Heart left ventricle (tissue), 16 donors: ENCODE measurements at regions not wholly inside any gene's neighbourhood (a gene's known extent, or its start where the extent isn't known, plus 50 kb on each side); places are given as distances from the start of the nearest gene placed in this dataset.
A peak's percentile ranks its signal among the peaks of the same experiment; 100 is the strongest.

Experiments
- ATAC-seq, 4 donors: fragments of 200-7000 bp; cut with Tn5 transposase; one replicate each; pipeline ENCODE4 v1.9.1; 2020 to 2022; ENCODE audit warnings: moderate library complexity in 4 of 4, mild to moderate bottlenecking in 3 of 4, moderate number of reproducible peaks in 1 of 4
- DNase-seq, 5 donors: peaks; one replicate each; pipeline ENCODE4 v3.0.0-alpha.2; 2020
- H3K27ac ChIP-seq, 12 donors: fragments of 200-600 bp; sonication (generic) in 4 of 12; one replicate each; pipeline versions ENCODE4 v1.5.0 to v1.8.0; 2016 to 2022; ENCODE audit warnings: mild to moderate bottlenecking in 2 of 12
- H3K27me3 ChIP-seq, 9 donors: fragments of 200-600 bp; sonication (generic) in 2 of 9; one replicate each; pipeline versions ENCODE4 v1.5.1 to v1.8.0; 2016 to 2022; ENCODE audit warnings: mild to moderate bottlenecking in 3 of 9
- H3K36me3 ChIP-seq, 9 donors: fragments of 200-600 bp; sonication (generic) in 2 of 9; one replicate each; pipeline versions ENCODE4 v1.5.0 to v1.8.0; 2018 to 2022; ENCODE audit warnings: mild to moderate bottlenecking in 2 of 9
- H3K4me1 ChIP-seq, 12 donors: fragments of 200-600 bp; sonication (generic) in 4 of 12; one replicate each; pipeline versions ENCODE4 v1.5.0 to v1.8.0; 2016 to 2022; ENCODE audit warnings: mild to moderate bottlenecking in 3 of 12
- H3K4me3 ChIP-seq, 12 donors: fragments of 200-600 bp; sonication (generic) in 4 of 12; one replicate each; pipeline versions ENCODE4 v1.5.0 to v1.8.0; 2017 to 2022; ENCODE audit warnings: mild to moderate bottlenecking in 9 of 12, moderate library complexity in 4 of 12
- H3K9me3 ChIP-seq, 12 donors: fragments of 200-600 bp; sonication (generic) in 4 of 12; one replicate each; pipeline versions ENCODE4 v1.5.0 to v1.8.0; 2016 to 2022; ENCODE audit warnings: mild to moderate bottlenecking in 1 of 12
- CTCF ChIP-seq, 12 donors: fragments of 200-600 bp; sonication (generic) in 4 of 12; IDR thresholded peaks; one replicate each; pipeline versions ENCODE4 v1.5.0 to v1.8.0; 2018 to 2022; ENCODE audit warnings: antibody characterized with exemption in 12 of 12, mild to moderate bottlenecking in 5 of 12
- POLR2A ChIP-seq, 2 donors: fragments of 450-650 bp; IDR thresholded peaks; one replicate each; pipeline ENCODE4 v1.6.1; 2017; ENCODE audit warnings: antibody characterized with exemption in 2 of 2, mild to moderate bottlenecking in 2 of 2, moderate library complexity in 2 of 2
- WGBS, 4 donors: extraction: QIAGEN DNeasy Blood & Tissue Kit in 2 of 4; methylation state at CpG; one replicate each; pipeline versions ENCODE4 v1.1.5 to v1.1.7; 2013 to 2018; 5-methylcytosine and 5-hydroxymethylcytosine counted together
- intact Hi-C, 10 donors: fragments of 100-400 bp; cut with DNase I; formaldehyde crosslinking; loops; one replicate each; pipeline versions ENCODE4 v1.11.1 to v1.14.2; 2022
- donor health status: ischemic (EF 13 %, LVEDD 7.1; RV severe dilation, severe dysfunction).
- donor health status: healthy with polysubstance abuse.
- donor health status: DM: no; HTN: yes; CAD: no.
- donor health status: DM: no; HTN: no; CAD: no.
- donor health status: ischemic (EF 25% LVEDD 6.9; RV normal size, moderate dysfunction).
- donor health status: ischemic (EF 25% LVEDD 5.7; RV mildly dilated, moderate dysfunction).
- donor health status: healthy.
- donor health status: DM: yes; HTN: yes; CAD: no.
- donor health status: ischemic (EF 35%, LVEDD 5.7; RV mildly dilated, moderate dysfunction).
- donor health status: nonischemic (EF 11% LVEDD 7.7; RV severe dilation, severe dysfunction).
- donor health status: DM: yes; HTN: yes; CAD: no.
- donor health status: PGD.
- donor health status: ischemic (EF 29% LVEDD 5.4; RV normal size, mild dysfunction).
- donor health status: nonischemic (EF 23%, LVEDD 6.1; RV moderate dilation, normal function).

GRCh38 chr2:66279024-66279423, 155.9 kb upstream of the MEIS1 start:
- no peaks in the 10 kb centered on the region for H3K27me3 ChIP-seq
- TF ChIP-seq POLR2A (IDR thresholded peaks at IDR 0.05): no peak
- no peak for TF ChIP-seq CTCF (IDR thresholded peaks at IDR 0.05)
- no peaks in the 10 kb centered on the region for H3K36me3 ChIP-seq
- WGBS, 4 donors: 71 to 76% (median 74%) methylated on average over 6 of the region's 6 CpGs
- no peak overlapping the region for H3K4me3 ChIP-seq
- intact Hi-C loops: no loop called here
- H3K4me1 ChIP-seq: no peaks in the 10 kb centered on the region
- no peak overlapping the region for H3K27ac ChIP-seq
- H3K9me3 ChIP-seq: no peaks in the 10 kb centered on the region
- no peak for DNase-seq
- no peak for ATAC-seq

DNA sequence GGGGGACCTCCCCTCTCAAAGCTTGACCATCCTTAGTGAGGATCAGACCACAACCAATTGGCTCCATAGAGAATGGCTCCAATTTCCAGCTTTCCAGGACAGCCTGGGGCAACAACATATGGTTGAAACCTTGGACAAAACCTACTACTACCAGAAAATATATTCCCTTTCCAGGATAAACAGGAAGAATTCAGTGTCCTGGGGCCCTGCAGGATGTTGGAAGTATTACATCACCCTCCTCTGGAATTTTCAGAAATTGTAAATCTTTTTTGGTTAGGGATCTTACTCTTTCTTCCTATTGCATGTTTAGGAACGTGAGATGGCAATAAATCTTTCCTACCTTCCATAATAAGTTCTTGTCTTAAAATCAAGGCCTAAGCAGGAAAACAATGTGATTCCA, 158.9 kb upstream of the MEIS1 start:
- Histone ChIP-seq H3K4me1 (no peaks in the 10 kb centered on the region), H3K4me3 (no peak overlapping the region), H3K9me3 (no peaks in the 10 kb centered on the region), H3K27me3 (no peaks in the 10 kb centered on the region), H3K27ac (no peak overlapping the region), H3K36me3 (no peaks in the 10 kb centered on the region)
- DNase-seq (no peak), ATAC-seq (no peak)
- intact Hi-C loops: no loop called here
- WGBS, 4 donors: 53 to 81% (median 72%) methylated on average over 1 of the region's 1 CpG
- TF ChIP-seq CTCF (IDR thresholded peaks at IDR 0.05) (peak in 2 of 12 donors; percentile 6 to 28), POLR2A (IDR thresholded peaks at IDR 0.05) (no peak)

GRCh38 chr2:66273933-66274490, 160.9 kb upstream of the MEIS1 start:
- intact Hi-C loops: no loop called here
- Histone ChIP-seq H3K27ac (no peak overlapping the region), H3K36me3 (no peaks in the 10 kb centered on the region), H3K9me3 (no peaks in the 10 kb centered on the region), H3K27me3 (no peaks in the 10 kb centered on the region), H3K4me1 (no peaks in the 10 kb centered on the region), H3K4me3 (no peak overlapping the region)
- no peak for ATAC-seq
- WGBS, 4 donors: 44 to 61% (median 56%) methylated on average over 4 of the region's 4 CpGs
- no peak for TF ChIP-seq POLR2A (IDR thresholded peaks at IDR 0.05)
- no peak for TF ChIP-seq CTCF (IDR thresholded peaks at IDR 0.05)
- no peak for DNase-seq

DNA sequence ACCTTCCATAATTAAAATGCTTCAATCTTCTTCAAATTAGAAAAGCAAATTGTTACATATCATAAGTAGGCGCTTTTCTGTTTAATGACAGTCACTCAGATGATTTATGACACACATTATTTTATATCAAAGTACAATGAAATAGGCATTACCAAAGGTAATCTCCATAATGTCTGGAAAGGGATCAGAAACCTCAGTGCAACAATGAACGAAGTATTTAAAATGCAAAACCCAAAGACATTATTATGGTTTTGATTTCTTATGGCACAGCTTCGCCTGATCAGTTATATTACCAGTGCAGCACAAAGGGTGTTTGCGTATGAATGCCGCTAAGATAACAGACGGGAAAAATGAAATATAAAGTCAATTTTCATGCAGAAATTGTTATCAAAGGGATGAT, 162.2 kb upstream of the MEIS1 start:
- intact Hi-C loops: no loop called here
- Histone ChIP-seq H3K4me3 (no peak overlapping the region), H3K27ac (no peak overlapping the region), H3K27me3 (no peaks in the 10 kb centered on the region), H3K9me3 (no peaks in the 10 kb centered on the region), H3K4me1 (no peaks in the 10 kb centered on the region), H3K36me3 (no peaks in the 10 kb centered on the region)
- 86 to 90% (median 87%) methylated on average over 6 of the region's 6 CpGs for WGBS, 4 donors
- no peak for ATAC-seq
- no peak for DNase-seq
- TF ChIP-seq POLR2A (IDR thresholded peaks at IDR 0.05) (no peak), CTCF (IDR thresholded peaks at IDR 0.05) (no peak)
